ENCODE measurements at regions not wholly inside any gene's neighbourhood (a gene's known extent, or its start where the extent isn't known, plus 50 kb on each side); places are given as distances from the start of the nearest gene placed in this dataset.

GRCh38 chr5:155522540-155522939 is 509.0 kb downstream of the KIF4B start:
- TF ChIP-seq, protein P1, sequence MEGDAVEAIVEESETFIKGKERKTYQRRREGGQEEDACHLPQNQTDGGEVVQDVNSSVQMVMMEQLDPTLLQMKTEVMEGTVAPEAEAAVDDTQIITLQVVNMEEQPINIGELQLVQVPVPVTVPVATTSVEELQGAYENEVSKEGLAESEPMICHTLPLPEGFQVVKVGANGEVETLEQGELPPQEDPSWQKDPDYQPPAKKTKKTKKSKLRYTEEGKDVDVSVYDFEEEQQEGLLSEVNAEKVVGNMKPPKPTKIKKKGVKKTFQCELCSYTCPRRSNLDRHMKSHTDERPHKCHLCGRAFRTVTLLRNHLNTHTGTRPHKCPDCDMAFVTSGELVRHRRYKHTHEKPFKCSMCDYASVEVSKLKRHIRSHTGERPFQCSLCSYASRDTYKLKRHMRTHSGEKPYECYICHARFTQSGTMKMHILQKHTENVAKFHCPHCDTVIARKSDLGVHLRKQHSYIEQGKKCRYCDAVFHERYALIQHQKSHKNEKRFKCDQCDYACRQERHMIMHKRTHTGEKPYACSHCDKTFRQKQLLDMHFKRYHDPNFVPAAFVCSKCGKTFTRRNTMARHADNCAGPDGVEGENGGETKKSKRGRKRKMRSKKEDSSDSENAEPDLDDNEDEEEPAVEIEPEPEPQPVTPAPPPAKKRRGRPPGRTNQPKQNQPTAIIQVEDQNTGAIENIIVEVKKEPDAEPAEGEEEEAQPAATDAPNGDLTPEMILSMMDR (IDR thresholded peaks at IDR 0.05; ENCODE audit: low read depth, low read length, missing input control), result no peak
- TF ChIP-seq RAD21 (IDR thresholded peaks at IDR 0.05), result no peak
- TF ChIP-seq FOXA1 (IDR thresholded peaks at IDR 0.05), result no peak
- TF ChIP-seq TAF1 (conservative IDR thresholded peaks at IDR 0.05), result no peak
- TF ChIP-seq ZBTB33 (IDR thresholded peaks at IDR 0.05), result no peak
- TF ChIP-seq SP1 (IDR thresholded peaks at IDR 0.05), result no peak
- TF ChIP-seq, protein P2, sequence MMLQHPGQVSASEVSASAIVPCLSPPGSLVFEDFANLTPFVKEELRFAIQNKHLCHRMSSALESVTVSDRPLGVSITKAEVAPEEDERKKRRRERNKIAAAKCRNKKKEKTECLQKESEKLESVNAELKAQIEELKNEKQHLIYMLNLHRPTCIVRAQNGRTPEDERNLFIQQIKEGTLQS (IDR thresholded peaks at IDR 0.05), result no peak

Measured in liver (tissue), 3 donors.